Brain microvascular endothelial cell (primary cell): ENCODE measurements at regions not wholly inside any gene's neighbourhood (a gene's known extent, or its start where the extent isn't known, plus 50 kb on each side); places are given as distances from the start of the nearest gene placed in this dataset.

Experiments
- DNase-seq: peaks from one replicate; pipeline ENCODE4 v3.0.0-alpha.2; 2020
- H3K27ac ChIP-seq: fragments of 250-450 bp; sonication (Bioruptor Pico); 2 replicates; pipeline ENCODE4 v1.5.1; 2020; ENCODE audit warnings: mild to moderate bottlenecking, moderate library complexity
- H3K27me3 ChIP-seq: fragments of 250-450 bp; sonication (Bioruptor Pico); replicated peaks from 2 replicates; pipeline ENCODE4 v1.5.1; 2020; ENCODE audit warnings: mild to moderate bottlenecking
- H3K36me3 ChIP-seq: fragments of 250-450 bp; sonication (Bioruptor Pico); replicated peaks from 2 replicates; pipeline ENCODE4 v1.5.1; 2020; ENCODE audit warnings: mild to moderate bottlenecking
- H3K4me3 ChIP-seq: 2 replicates; pipeline ENCODE4 v1.5.1; 2011; ENCODE audit warnings: low read depth, mild to moderate bottlenecking, control low read depth, low read length, moderate library complexity
- CTCF ChIP-seq: IDR thresholded peaks from 2 replicates; pipeline ENCODE4 v1.5.1; 2011; ENCODE audit warnings: low read depth, mild to moderate bottlenecking, moderate library complexity, low read length, control low read depth, inconsistent platforms; ENCODE audit errors: missing control alignments
- in situ Hi-C: cut with HindIII; loops from 2 replicates; pipeline ENCODE4 v1.10.0; 2017; ENCODE audit warnings: low sequenced_read_pairs, low pct_ligation_motif_present

DNA sequence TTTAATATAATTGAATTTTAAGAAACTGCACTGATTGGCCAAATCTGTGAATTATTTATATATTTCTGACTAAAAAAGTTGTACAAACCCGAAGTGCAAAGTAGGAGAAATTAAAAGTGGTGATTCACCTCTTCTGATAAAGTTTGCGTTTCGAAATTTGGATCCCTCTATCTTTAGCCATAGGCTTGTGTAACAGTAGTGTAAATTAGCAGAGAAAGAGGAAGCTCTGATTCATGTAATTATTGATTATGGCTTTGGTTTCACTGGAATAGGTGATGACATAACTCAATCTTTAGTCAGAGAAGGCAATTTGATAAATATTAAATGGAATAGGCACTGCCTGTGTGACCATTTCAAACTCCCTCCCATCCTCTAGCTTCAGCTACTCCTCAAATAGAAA lies 717.8 kb upstream of the PCDH7 start:
- Histone ChIP-seq H3K36me3 (no peaks in the 10 kb centered on the region), H3K4me3 (no peak overlapping the region), H3K27ac (no peak overlapping the region), H3K27me3 (no peaks in the 10 kb centered on the region)
- in situ Hi-C loops, result no loop called here
- no peak for DNase-seq
- no peak for TF ChIP-seq CTCF

DNA sequence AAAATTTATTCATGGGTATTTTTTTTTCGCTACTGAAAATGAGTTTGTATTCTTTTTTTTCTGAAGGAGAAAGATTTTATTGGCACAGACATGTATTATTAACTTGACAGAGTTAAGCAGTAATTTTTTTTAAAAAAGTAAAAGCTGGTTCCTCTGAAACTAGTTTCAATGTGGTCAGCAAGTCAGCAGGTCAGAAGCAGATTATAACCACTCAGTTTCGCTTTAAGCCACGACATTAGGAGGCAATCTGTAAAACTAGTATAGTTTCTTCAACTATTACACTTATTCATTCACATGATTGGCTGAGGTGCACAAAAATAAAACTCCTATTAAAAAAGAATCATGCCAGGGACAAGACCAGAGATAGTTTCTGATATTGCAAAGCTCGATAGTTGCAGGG lies 714.2 kb upstream of the PCDH7 start:
- Histone ChIP-seq H3K36me3 (no peaks in the 10 kb centered on the region), H3K4me3 (no peak overlapping the region), H3K27ac (no peak overlapping the region), H3K27me3 (no peaks in the 10 kb centered on the region)
- no peak for DNase-seq
- TF ChIP-seq CTCF, result no peak
- in situ Hi-C loops, result no loop called here

DNA sequence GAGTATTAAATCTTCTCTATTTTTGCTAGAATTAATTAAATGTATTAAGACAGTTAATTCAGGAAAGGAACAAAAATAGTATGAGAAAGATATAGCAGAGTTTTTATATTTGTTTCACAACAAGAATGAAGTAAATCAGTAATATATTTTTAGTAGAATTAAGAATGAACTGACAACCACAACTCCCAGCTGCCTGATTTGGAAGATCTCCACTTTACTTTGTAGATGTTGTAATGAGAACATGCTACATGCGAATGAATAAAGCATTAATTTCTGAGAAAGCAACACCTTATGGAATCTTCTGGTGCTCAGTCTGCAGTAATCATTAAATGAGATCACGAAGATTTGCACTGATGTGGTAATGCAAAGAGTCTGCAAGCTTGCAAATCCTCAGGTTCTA lies 695.6 kb upstream of the PCDH7 start:
- TF ChIP-seq CTCF, result no peak
- H3K27me3 ChIP-seq, result no peaks in the 10 kb centered on the region
- no peak for DNase-seq
- H3K4me3 ChIP-seq, result no peak overlapping the region
- no peak overlapping the region for H3K27ac ChIP-seq
- H3K36me3 ChIP-seq, result no peaks in the 10 kb centered on the region
- in situ Hi-C loops, result no loop called here

GRCh38 chr4:30028826-30029225 lies 691.3 kb upstream of the PCDH7 start:
- TF ChIP-seq CTCF, result no peak
- no peak for DNase-seq
- Histone ChIP-seq H3K27me3 (no peaks in the 10 kb centered on the region), H3K36me3 (no peaks in the 10 kb centered on the region), H3K27ac (no peak overlapping the region), H3K4me3 (no peak overlapping the region)
- in situ Hi-C loops, result no loop called here

- Histone ChIP-seq H3K4me3 (no peak overlapping the region), H3K36me3 (no peaks in the 10 kb centered on the region), H3K27ac (no peak overlapping the region), H3K27me3 (no peaks in the 10 kb centered on the region)
- TF ChIP-seq CTCF, result no peak
- in situ Hi-C loops, result no loop called here
- DNase-seq, result no peak
These were observed 664.0 kb upstream of the PCDH7 start for GRCh38 chr4:30056016-30056766.

DNA sequence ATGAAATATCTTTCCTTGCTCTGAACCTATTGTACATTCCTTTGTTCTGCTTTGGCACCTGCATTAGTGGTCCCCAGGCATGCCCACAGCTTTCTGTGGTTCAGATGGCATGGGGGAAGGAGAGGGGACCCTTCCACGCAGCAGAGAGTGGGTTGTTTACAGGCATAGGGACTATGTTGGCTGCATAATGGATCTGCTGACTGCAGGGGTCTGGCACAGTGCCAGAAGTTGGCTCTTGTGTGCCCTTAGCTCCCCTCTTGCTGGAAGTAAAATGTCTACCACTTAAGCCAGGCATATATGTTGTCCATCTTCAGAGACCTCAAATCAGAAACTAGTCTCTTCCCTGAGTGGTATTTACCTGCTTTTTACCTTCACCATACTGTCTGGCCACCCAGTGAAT lies 651.9 kb upstream of the PCDH7 start:
- TF ChIP-seq CTCF, result no peak
- Histone ChIP-seq H3K4me3 (no peak overlapping the region), H3K36me3 (no peaks in the 10 kb centered on the region), H3K27ac (no peak overlapping the region), H3K27me3 (no peaks in the 10 kb centered on the region)
- in situ Hi-C loops, result no loop called here
- no peak for DNase-seq
